Ureter (tissue), 1 donor: ENCODE measurements at regions not wholly inside any gene's neighbourhood (a gene's known extent, or its start where the extent isn't known, plus 50 kb on each side); places are given as distances from the start of the nearest gene placed in this dataset.
"Not testable (repeated sequence)": the region's sequence is repeated elsewhere in the genome, so short reads cannot be mapped to it uniquely, and the experiment has no call there.

Source experiments
- DNase-seq: peaks from one replicate; pipeline ENCODE4 v3.0.0-alpha.2; 2020; ENCODE audit warnings: low spot score
- donor health status: DM: yes; HTN: yes; CAD: no.

DNA sequence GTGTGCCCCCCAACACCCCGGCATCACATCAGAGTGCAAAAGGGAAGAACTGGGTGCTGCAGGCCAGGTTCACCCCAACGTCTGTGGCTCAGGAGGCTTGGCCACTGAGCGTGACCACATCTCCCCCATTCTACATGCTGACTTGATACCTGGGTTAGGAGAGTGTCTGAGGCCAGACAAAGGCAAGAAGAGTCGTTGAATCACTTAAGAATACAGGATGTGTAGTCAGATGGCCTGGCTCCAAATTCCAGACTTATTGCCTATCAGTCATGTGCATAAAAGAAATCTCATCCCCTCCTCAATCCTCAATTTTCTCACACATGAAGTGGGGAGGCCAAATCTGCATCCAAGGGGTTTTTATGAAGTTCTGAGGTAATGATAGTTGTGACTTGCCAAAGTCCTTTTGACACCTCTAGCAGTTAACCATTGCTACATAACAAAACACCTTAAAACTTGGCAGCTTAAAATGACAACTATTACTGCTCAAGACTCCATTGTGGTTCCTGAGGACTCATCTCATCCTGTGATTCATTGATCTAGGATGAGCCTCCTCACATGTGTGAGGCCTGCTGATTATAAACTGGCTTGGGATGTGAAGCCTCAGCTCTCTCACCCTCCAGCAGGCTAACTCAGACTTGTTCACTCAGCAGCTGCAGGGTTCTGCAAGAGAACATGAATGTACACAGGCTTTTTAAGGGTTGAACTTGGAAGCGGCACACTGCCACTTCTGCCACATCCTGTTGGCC, 138.8 kb upstream of the TLE3 start:
- no peak for DNase-seq

DNA sequence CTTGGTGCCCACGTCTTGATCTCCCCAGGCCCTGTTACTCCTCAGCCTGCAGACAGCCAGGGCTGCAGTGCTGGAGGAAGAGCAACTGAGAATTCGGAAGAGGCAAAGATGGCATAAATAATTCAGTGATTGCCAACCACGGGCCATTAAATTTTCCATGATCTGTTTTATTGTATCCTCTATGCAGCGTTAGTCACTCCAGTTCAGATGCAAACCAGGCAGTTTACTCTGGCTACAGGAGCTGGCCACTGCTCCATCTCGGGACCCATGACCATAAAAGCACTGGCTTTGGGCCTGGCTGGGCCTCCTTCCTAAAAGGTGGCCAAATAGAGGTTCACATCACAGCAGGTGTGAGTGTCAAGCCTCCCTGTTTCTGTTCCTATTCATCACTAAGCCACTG, 137.6 kb upstream of the TLE3 start:
- no peak for DNase-seq

DNA sequence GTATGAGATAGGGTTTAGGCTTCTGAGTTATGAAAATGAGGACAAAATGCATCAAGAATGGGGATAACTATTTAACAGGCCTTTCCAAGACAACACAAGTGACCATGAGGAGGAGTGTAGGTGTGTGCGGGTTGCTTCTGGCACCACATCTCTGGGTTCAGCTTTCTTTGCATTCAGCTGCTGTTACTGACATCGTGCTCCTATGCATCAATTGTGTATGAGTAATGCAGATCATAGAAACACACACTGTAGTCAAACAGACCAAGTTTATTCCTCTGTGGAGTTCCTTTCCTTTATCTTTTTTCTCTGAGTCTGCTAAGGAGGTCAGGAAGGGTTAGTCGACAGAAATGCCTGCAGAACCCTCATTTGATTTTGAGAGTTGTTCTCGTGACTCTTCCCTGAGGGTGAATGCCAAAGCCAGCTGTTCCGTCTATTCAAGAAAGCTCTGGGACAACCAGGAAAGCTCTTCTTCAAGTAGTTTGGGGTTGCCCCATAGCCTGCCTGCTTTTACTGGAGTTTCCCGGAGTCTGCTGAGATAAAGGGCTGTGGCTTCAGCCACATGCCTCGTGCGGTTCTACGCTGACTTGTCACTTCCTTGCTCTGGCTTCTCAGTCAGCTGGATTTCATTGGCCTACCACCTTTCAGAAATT, 136.7 kb upstream of the TLE3 start:
- DNase-seq = no peak

DNA sequence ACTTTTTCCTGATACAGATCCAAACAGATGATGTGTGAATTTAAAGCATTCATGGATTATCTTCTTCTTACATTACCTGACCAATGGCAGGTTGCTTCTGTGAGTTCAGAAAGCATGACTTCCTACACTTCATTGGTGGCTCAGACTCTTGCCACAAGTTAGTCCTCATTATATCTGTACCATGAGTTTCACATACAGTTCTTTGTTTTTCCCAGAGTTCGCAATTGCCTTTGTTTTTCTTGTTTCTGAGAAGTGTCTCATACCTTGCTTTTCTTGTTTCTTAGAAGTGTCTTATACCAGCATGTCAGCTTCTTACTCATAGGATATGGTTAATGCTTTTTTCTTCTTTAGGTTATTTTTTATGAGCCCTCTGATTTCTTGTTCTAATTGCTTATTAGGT, 133.8 kb upstream of the TLE3 start:
- DNase-seq = no peak

DNA sequence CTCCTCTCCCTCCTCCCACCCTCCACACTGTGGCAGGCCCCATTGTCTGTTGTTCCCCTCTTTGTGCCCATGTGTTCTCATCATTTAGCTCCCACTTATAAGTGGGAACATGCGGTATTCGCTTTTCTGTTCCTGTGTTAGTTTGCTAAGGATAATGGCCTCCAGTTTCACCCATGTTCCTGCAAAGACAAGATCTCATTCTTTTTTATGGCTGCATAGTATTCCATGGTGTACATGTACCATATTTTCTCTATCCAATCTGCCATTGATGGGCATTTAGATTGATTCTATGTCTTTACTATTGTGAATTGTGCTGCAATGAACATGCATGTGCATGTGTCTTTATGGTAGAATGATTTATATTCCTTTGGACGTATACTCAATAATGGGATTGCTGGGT, 130.2 kb upstream of the TLE3 start:
- DNase-seq = not testable (repeated sequence)

DNA sequence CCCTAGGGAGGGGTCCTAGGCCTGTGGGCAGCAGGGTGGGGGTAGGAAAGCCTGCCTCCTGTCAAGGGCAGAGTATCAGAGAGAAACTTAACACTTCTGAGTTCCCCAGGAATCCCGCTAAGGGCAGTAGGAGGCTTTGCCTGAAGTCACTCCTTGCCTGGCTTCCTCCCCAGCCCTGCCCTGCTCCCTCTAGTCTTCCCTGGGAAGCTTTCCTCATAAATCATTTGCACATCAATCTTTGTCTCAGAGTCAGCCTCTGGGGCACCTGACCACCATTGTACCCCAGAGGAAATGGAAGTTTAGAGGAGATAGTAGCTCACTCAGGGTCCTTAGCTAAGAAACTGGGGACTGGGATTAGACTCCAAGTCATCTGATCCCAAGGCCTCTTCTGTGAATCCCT, 129.4 kb upstream of the TLE3 start:
- DNase-seq = no peak

DNA sequence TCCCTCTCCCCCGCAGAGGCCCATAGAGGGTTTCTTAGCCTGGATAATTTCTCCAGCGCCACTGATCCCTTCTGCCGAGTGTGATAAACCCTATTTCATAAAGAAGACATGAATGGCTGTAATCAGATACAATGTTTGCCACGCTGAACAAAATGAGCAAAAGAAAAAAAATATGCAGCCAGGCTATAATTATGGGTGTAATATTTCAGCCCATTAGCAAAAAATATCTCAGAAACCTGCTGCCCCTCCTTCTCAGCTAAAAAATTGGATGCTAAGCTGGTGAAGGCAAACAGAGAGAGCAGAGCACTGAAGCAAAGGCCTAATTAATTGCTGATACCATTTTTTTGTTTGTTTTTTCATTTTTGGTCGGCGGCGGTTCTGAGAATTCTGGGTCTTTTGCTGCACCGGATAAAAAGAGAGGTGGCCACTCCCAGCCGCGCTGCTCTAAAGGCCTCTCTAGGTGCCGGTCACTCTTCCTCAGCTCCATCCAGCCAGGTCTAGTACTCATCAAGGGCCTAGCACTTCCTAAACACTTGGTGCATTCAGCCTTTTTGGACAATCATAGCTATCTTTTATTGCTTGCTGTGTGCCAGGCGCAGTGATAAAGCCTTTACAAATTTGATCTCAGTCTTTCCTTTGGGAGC, 128.7 kb upstream of the TLE3 start:
- DNase-seq = no peak

DNA sequence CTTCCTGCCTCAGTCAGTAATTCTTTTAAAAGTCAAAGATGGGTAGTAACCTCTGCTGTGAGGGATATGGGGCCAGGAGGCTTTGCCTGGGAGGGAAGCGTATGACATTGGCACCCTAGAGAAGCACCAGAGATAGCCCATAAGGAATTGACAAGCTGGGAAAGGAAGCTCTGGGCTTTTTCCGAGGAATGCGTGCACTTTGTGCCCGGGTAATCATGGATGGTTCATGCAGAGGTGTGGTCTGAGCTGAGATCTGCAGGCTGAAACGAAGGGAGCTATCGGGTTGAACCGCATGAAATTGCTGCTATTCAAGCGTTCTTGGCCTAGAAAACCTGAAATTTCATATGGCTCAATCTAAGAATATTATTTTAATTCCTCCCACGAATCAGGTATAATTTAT, 127.7 kb upstream of the TLE3 start:
- no peak for DNase-seq

DNA sequence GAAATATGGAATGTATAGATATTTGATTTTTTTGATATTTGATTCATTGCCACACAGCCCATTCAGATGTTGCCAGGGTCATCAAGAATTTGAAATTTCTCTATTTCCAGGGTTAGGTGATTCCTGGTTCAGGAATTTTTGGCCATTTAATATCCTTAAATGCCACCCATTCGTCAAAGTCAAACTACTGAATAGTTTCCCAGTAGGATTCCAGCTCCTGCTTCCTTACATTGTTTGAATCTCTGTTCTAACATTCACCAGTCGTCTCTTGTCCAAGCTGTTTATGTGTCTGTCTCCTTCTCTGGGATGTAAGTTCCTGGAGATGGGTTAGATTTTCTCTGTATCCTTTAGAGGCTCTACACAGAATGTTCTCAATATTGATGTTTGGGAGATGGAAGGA, 124.9 kb upstream of the TLE3 start:
- DNase-seq = no peak

DNA sequence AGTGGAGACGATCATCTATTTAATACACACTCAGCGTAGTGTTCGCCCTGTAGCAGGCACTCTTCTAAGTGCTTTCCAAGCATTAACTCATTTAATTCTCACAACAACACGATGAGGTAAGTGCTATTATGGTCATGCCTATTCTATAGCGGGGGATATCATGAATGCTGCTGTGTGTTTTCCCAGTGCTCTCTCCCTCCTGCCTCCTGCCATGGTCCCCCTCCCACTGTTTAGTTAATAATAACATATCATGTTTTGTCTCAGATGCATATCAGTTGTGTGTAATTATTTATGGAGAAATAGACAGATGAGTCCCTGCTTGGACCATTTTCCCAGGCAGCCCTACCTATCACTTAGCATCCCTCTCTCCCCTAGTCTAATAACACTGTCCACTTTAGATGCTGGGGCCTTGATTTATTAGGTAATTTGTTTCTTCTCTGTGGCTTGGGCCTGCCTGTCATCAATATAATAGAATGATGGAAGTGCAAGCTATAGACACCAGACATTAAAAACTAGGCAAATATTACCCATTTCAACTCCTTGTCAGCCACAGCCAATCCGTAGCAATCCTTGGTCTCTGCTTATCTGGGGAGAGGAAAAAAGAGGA, 122.9 kb upstream of the TLE3 start:
- DNase-seq = no peak

DNA sequence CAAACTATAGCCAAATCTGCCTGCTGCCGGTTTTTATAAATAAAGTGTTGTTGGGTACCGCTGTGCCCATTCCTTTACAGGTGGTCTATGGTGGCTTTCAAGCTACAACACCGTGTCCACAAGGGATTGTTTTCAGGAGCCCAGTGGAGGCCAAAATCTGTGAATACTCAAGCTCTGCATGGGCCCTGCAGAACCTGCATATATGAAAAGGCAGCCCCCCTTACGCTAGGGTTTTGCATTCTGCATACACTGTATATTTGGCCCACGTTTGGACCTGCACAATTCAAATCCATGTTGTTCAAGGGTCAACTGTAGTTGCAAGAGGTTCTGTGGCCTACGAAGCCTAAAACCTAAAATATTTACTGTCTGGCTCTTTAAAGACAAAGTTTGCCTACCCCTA, 122.2 kb upstream of the TLE3 start:
- no peak for DNase-seq

DNA sequence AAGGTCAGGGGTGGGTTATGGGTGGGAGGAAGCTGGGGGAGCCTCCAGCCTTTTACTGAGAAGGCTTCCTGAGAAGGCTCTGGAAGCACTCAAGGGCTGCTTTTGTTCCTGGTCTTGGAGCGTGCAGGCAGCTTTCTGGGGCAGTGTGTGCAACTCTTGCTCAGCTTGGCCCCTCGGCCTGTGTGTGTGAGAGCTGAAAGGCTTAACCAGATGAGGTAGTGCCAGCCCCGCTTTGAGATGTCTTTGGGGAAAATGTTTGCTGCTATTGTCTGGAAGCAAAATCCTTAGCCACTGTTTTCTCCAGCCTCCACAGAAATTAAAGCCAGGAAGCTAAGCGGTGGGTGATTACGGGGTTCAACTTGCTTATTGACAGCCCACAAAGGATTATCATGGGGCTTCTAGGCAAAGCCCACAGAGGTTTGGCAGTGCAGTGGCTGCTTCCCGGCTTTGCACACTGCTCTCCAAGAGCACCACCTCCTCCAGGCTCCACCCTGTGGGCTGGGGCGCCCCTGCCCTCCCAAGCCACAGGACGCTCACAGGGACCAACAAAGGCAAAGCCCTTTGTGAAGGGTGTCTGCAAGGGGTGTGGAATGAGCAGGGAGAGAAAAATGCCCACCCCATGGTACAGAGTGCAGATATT, 121.7 kb upstream of the TLE3 start:
- DNase-seq = no peak

DNA sequence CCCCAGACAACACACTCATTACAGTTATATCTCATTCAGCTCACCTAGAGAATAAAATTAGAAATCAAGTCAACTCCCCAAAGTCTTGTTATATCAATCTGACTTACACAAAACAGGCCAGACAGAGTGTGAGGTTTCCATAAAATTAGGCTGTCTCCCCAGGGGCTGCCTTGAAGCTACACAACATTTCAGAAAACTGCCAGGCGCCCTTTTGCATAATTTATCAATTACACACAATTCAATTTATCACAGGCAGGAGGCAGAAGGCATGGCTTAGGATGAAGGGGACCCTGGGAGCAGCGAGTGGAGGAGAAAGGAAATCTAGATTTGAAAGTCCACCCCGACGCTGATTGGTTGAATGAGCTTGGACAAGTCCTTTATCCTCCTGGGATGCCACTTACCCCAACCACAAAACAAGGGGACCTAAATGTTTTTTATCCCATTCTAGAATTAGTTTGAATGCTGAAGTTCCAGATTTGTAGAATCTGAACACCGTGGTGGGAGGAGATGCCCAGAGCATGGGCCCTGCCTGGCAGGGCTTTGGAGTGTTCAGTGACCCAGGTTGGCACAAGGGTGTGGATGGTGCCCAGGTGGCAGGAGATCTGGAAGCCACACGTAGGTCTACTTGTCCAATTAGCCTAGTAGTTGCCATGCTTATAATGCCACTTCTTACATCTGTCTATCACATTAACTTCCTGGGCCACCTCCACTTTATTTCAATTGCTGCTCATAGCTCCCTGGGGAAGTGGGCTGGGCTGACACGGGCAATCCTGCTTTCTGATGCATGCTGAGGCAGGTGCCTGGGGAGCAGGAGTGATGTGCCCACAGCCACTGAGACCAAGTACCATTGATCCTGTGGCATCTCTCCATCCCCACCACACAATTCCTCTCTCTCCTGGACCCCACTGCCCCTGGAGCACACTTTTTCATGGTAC, 119.8 kb upstream of the TLE3 start:
- DNase-seq = no peak

DNA sequence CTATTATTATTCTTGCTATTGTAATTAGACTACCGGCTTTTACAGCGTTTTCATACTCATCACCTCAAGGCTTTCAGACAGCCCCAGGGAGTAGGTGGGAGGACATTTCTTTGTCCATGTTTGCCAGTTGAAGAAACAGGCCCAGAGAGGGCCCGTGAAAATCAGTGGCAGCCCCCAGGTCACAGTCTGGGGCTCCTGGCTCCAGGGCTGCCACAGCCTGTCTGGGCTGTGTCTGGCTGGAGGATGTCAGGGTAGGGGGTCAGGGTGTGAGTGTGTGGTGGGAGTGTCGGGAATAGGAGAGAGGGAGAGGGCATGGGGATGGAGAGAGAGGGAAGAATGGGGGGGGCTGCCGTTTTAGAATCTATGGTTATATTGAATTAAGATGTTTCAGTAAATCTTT, 118.2 kb upstream of the TLE3 start:
- DNase-seq = no peak

DNA sequence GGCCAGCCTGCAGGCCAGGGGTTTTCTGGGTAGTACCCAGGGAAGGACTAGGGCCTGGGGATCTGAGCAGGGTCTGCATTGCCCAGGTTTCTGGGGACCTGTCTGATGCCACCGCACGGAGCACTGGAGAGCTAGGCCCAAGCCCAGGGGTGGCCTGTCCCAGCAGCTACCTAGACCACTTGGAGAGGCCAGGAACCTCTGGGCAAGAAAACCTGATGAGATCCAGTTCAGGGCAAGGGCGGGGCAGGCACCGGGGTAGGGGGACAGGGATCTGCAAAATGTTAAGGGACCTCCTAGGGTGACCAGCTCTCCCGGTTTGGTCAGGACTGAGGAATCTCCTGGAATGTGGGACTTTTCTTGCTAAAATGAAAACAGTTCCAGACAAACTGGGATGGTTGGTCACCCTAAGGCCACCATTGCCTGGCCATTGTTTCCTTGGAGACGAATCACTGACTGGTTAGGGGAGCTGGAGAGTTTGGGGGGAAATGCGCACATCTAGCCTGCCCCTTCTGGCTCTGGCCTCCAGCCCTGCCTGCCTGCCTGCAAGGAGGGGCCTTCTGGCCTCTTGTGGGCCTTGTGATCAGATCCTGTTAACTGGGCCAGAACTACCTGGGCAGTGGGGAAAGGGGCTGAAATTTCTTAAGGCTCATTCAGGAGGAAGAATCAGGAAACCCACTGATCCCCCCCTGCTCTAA, 117.4 kb upstream of the TLE3 start:
- DNase-seq = no peak

DNA sequence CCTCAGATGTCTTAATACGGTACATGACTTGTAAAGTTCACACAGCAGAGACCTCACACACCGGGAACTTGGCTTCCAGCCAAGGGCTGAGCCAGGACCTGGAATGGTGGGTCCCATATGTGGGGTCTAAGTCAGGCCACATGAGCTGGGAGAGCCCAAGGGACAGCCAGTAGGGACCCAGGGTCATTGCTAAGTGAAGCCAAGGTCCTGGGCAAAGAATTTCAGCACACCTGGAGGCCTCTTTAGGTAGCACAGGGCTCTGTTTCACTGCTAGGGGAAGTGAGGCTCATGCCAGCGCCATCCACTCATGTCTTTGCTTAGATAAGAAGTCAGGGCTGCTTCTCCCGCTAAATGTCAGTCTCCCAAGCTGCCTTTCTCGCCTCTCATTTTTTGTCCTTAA, 116.6 kb upstream of the TLE3 start:
- no peak for DNase-seq

DNA sequence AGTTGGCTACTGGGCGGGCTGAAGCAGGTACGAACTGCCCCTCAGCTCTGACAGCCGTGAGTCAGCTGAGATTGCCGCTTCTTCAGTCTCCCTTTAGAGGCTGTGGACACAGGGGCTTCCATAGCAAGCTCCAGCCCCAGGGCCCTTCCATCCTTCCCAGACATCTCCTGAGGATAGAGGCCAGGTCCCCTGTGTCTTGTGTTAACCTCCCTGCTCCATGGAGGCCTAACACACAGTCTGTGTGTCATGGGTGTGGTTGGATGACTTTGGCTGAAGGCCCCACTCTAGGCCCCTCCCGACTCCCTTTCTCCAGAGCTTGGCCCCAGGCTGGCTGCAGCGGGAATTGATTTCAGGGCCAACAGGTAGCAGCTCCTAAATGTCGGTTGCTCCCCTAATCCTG, 116.1 kb upstream of the TLE3 start:
- DNase-seq = no peak

DNA sequence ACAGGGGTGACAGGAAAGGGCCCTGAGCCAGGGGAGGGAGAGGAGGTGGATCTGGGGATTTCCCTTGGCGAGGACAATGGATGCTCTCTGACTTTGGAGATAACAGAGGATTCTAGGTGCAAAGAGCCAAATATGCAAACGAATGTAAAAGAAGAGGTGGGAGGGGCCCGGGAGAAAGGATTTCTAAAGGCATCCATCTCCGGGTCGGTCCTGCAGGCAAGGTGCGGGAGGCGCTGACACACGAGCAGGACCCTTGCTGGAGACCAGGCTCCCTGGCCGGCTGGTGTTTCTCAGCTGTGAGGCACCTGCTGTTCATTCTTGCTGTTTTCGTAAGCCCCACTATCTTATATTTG, 115.2 kb upstream of the TLE3 start:
- no peak for DNase-seq

DNA sequence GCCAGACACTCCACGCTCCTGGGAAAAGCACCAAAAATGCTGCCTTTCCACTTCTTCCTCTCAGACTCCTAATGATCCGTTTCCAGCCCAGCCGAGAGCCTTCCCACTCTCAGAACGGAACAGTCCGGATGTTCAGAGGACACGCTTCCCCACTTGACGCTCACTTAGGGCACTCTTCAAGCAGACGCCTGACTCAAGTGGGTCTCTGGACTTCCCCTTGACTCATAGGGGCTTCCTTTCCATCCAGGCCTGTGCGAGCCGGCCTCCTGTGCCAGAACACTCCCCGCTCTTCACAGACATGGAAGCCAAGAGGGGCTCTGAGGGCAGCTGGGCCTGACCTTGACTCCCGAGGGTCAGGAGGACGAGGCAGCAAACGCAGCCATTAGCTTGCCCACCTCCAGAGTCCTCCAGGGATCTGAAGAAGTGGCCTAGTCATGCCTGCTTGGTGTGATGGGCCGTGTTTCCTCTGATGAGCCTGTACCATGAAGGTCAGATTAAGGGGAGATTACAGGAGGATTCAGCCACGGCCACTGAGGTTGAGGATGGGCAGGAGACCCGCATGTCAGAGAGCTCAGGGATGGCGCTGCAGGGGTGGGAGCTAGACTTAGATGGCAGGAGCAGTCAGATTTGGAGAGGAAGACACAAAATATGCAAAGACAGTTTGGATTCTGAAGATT, 114.7 kb upstream of the TLE3 start:
- no peak for DNase-seq

DNA sequence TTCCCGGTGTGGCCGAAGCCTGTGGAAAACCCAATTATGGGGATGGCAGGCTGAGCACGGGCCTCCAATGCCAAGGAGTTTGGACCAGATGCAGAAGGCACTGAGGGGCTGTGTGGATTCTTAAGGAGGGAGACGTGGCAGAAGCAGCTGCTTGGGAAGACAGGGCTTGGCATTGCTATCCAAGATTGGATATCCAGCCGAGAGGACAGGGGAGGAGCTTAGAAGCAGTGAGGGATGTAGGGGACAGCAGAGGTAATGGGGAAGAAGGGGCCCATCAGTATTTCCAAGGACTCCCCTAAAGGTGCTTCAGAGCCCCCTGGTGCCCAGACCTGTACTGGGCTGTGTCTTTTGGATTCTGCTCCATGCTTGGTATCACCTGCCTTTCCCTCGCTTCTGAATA, 112.8 kb upstream of the TLE3 start:
- DNase-seq = no peak
